H1 (cell line): ENCODE measurements at regions not wholly inside any gene's neighbourhood (a gene's known extent, or its start where the extent isn't known, plus 50 kb on each side); places are given as distances from the start of the nearest gene placed in this dataset.

Experiments
- CTCF ChIA-PET: fragments of 300-600 bp; sonication (Branson Sonifier 250); formaldehyde crosslinking; loops from one replicate; lab custom pipeline; 2021; ENCODE audit not compliant: partially characterized antibody; lab: Charles Lee
- POLR2A ChIA-PET: fragments of 300-600 bp; sonication (Branson Sonifier 250); formaldehyde crosslinking; loops from one replicate; lab custom pipeline; 2021; ENCODE audit warnings: inconsistent platforms; ENCODE audit not compliant: partially characterized antibody; lab: Charles Lee
- DNase-seq, 2 experiments: peaks; one replicate each; pipeline versions ENCODE4 v3.0.0 to v3.0.0-alpha.2; 2010 to 2022; ENCODE audit warnings: low spot score in 2 of 2, low read depth in 1 of 2, mixed read lengths in 1 of 2
- FAIRE-seq: peaks from 2 replicates; lab custom pipeline; 2011; peaks lifted over from hg19 to GRCh38; lab: Jason Lieb, UNC
- H2AFZ ChIP-seq: 2 replicates; pipeline ENCODE4 v1.8.1; 2012; ENCODE audit warnings: low read length, inconsistent platforms
- H2AK5ac ChIP-seq: 2 replicates; pipeline ENCODE4 v1.6.1; 2013; ENCODE audit warnings: low read depth, low read length
- H2BK120ac ChIP-seq: replicated peaks from 2 replicates; pipeline ENCODE3; 2013; ENCODE audit warnings: low read depth, low read length, inconsistent platforms
- H2BK12ac ChIP-seq: 2 replicates; pipeline ENCODE4 v1.6.1; 2013; ENCODE audit warnings: low read depth, low read length
- H2BK15ac ChIP-seq: 2 replicates; pipeline ENCODE4 v1.6.1; 2013; ENCODE audit warnings: low read length
- H2BK20ac ChIP-seq: 2 replicates; pipeline ENCODE4 v1.6.1; 2013; ENCODE audit warnings: low read length
- H2BK5ac ChIP-seq: 2 replicates; pipeline ENCODE4 v1.6.1; 2013; ENCODE audit warnings: low read depth, low read length
- H3K14ac ChIP-seq: 2 replicates; pipeline ENCODE4 v1.6.1; 2013; ENCODE audit warnings: inconsistent platforms; ENCODE audit not compliant: insufficient read length
- H3K18ac ChIP-seq: 2 replicates; pipeline ENCODE4 v1.6.1; 2013; ENCODE audit warnings: low read length; ENCODE audit errors: extremely low read depth
- H3K23ac ChIP-seq: 2 replicates; pipeline ENCODE4 v1.6.1; 2013; ENCODE audit warnings: inconsistent platforms; ENCODE audit not compliant: insufficient read length
- H3K23me2 ChIP-seq: 2 replicates; pipeline ENCODE4 v1.6.1; 2013; ENCODE audit warnings: low read depth, low read length
- H3K27ac ChIP-seq: 2 replicates; pipeline ENCODE4 v1.6.1; 2011; ENCODE audit warnings: low read depth, low read length, inconsistent platforms
- H3K27me3 ChIP-seq, 4 experiments: replicated peaks in 1 of 4; 1 replicate in 1 of 4; 2 replicates in 3 of 4; pipeline versions ENCODE4 v1.6.1 to v1.8.1; 2011 to 2013; ENCODE audit warnings: low read length in 3 of 4, mild to moderate bottlenecking in 3 of 4, inconsistent platforms in 2 of 4, mixed read lengths in 2 of 4, moderate library complexity in 1 of 4; ENCODE audit not compliant: control insufficient read depth in 3 of 4, insufficient read depth in 3 of 4; ENCODE audit errors: extremely low read depth in 1 of 4
- H3K36me3 ChIP-seq, 4 experiments: 2 replicates each; pipeline versions ENCODE4 v1.6.1 to v1.8.1; 2011 to 2013; ENCODE audit warnings: mild to moderate bottlenecking in 4 of 4, low read length in 3 of 4, moderate library complexity in 2 of 4, control low read depth in 1 of 4, inconsistent platforms in 1 of 4; ENCODE audit not compliant: insufficient read depth in 4 of 4, control insufficient read depth in 2 of 4
- H3K4ac ChIP-seq: replicated peaks from 2 replicates; pipeline ENCODE3; 2013; ENCODE audit warnings: low read length, low read depth, mixed read lengths, inconsistent platforms; ENCODE audit not compliant: insufficient read length
- H3K4me1 ChIP-seq, 4 experiments: replicated peaks in 1 of 4; 1 replicate in 1 of 4; 2 replicates in 3 of 4; pipeline versions ENCODE4 v1.6.1 to v1.8.1; 2011 to 2013; ENCODE audit warnings: low read length in 3 of 4, inconsistent platforms in 2 of 4, mixed read lengths in 1 of 4; ENCODE audit not compliant: insufficient read depth in 4 of 4, control insufficient read depth in 3 of 4
- H3K4me2 ChIP-seq, 2 experiments: 2 replicates each; pipeline versions ENCODE4 v1.6.1 to v1.8.1; 2011 to 2013; ENCODE audit warnings: low read depth in 2 of 2, low read length in 2 of 2, control low read depth in 1 of 2, inconsistent platforms in 1 of 2, mild to moderate bottlenecking in 1 of 2; ENCODE audit not compliant: insufficient read depth in 1 of 2
- H3K4me3 ChIP-seq, 4 experiments: fragments of 200-600, 300-600 bp in 1 of 4; sonication (generic), shearing (Covaris generic), sonication (Bioruptor Twin) in 1 of 4; 2 replicates each; pipeline versions ENCODE4 v1.5.1 to v1.8.1; 2011 to 2016; ENCODE audit warnings: low read length in 4 of 4, low read depth in 3 of 4, control low read depth in 2 of 4, inconsistent platforms in 2 of 4, mild to moderate bottlenecking in 2 of 4, mixed read lengths in 1 of 4, moderate library complexity in 1 of 4; ENCODE audit not compliant: insufficient read depth in 2 of 4; ENCODE audit errors: extremely low read depth in 1 of 4
- H3K56ac ChIP-seq: replicated peaks from 2 replicates; pipeline ENCODE3; 2013; ENCODE audit warnings: low read depth, mild to moderate bottlenecking, mixed read lengths, low read length, inconsistent platforms; ENCODE audit not compliant: insufficient read length
- H3K79me1 ChIP-seq: 2 replicates; pipeline ENCODE4 v1.6.1; 2013; ENCODE audit warnings: low read depth, low read length, control low read depth
- H3K79me2 ChIP-seq, 2 experiments: 2 replicates each; pipeline versions ENCODE4 v1.6.1 to v1.8.1; 2012 to 2013; ENCODE audit warnings: low read length in 2 of 2, mild to moderate bottlenecking in 2 of 2, inconsistent platforms in 1 of 2; ENCODE audit not compliant: insufficient read depth in 2 of 2, control insufficient read depth in 1 of 2
- H3K9ac ChIP-seq, 4 experiments: replicated peaks in 1 of 4; 1 replicate in 1 of 4; 2 replicates in 3 of 4; pipeline versions ENCODE4 v1.6.1 to v1.8.1; 2011 to 2013; ENCODE audit warnings: low read depth in 3 of 4, low read length in 3 of 4, control low read depth in 2 of 4, mild to moderate bottlenecking in 2 of 4, moderate library complexity in 2 of 4, inconsistent platforms in 1 of 4; ENCODE audit errors: extremely low read depth in 1 of 4
- H3K9me3 ChIP-seq, 2 experiments: 2 replicates each; pipeline versions ENCODE4 v1.6.1 to v1.8.1; 2012 to 2013; ENCODE audit warnings: mild to moderate bottlenecking in 2 of 2, moderate library complexity in 2 of 2, control low read depth in 1 of 2, inconsistent platforms in 1 of 2, low read depth in 1 of 2, low read length in 1 of 2, mixed read lengths in 1 of 2; ENCODE audit not compliant: insufficient read depth in 2 of 2
- H4K20me1 ChIP-seq, 2 experiments: replicated peaks in 1 of 2; 2 replicates each; pipeline versions ENCODE3 to v1.8.1; 2011 to 2013; ENCODE audit warnings: inconsistent platforms in 2 of 2, low read length in 2 of 2, mild to moderate bottlenecking in 1 of 2; ENCODE audit not compliant: insufficient read depth in 2 of 2, control insufficient read depth in 1 of 2
- H4K5ac ChIP-seq: 2 replicates; pipeline ENCODE4 v1.6.1; 2013; ENCODE audit warnings: low read length, low read depth, mixed read lengths, inconsistent platforms; ENCODE audit not compliant: insufficient read length
- H4K8ac ChIP-seq: 2 replicates; pipeline ENCODE4 v1.8.0; 2013; ENCODE audit warnings: mild to moderate bottlenecking, moderate library complexity, low read length, inconsistent platforms; ENCODE audit not compliant: insufficient read depth; ENCODE audit errors: extremely low read depth
- H4K91ac ChIP-seq: replicated peaks from 2 replicates; pipeline ENCODE3; 2013; ENCODE audit warnings: low read length, mixed read lengths, inconsistent platforms; ENCODE audit not compliant: insufficient read length
- KDM1A ChIP-seq: fragments of 200-600, 300-600 bp; sonication (generic); IDR thresholded peaks from 2 replicates; pipeline ENCODE4 v1.7.1; 2016; ENCODE audit warnings: mild to moderate bottlenecking, low read length, borderline replicate concordance
- MAFK ChIP-seq: IDR thresholded peaks from 2 replicates; pipeline ENCODE4 v1.6.1; 2012; ENCODE audit warnings: low read depth, mild to moderate bottlenecking, improper control_type of control experiment, low read length
- WGBS, 2 experiments: shearing (Covaris generic) in 1 of 2; methylation state at CpG; one replicate each; pipeline versions ENCODE4 v1.1.6 to v1.1.7; 2013 to 2015; ENCODE audit warnings: low lambda C conversion rate in 2 of 2, mixed read lengths in 2 of 2, inconsistent platforms in 1 of 2, low coverage in 1 of 2, missing lambda C conversion rate in 1 of 2; ENCODE audit not compliant: insufficient replicate concordance in 2 of 2, insufficient coverage in 1 of 2, insufficient read length in 1 of 2; ENCODE audit errors: extremely low coverage in 1 of 2, missing lambda C conversion rate in 1 of 2; 5-methylcytosine and 5-hydroxymethylcytosine counted together

DNA sequence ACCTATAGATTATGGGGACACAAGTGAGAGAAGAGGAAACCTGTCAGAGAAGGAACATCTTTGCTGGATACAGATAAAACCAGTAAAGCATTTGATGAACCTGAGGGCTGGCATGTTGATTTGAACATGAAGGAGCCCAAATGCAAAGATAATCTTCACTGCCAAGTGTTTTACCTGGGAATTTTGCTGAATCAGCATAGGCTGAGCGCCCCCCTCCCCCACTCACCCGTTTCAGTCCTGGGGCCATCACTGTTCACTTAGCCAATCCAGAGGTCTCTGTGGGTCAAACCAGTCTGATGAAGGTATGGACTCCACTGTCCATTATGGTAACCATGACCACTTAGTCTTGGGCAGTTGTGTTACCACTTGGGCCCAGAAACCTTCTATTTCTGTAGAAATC lies 466.0 kb upstream of the GRM7 start:
- Histone ChIP-seq H2BK12ac (no peak overlapping the region), H3K79me2 (no peaks in the 10 kb centered on the region), H2BK5ac (no peak overlapping the region), H3K4me1 (no peaks in the 10 kb centered on the region), H3K27me3 (no peaks in the 10 kb centered on the region), H3K23me2 (no peaks in the 10 kb centered on the region), H2BK15ac (no peak overlapping the region), H3K79me1 (no peaks in the 10 kb centered on the region), H3K9ac (no peak overlapping the region), H4K20me1 (no peaks in the 10 kb centered on the region), H3K4ac (no peak overlapping the region), H3K4me2 (no peak overlapping the region), H2AK5ac (no peak overlapping the region), H2BK20ac (no peak overlapping the region), H3K36me3 (no peaks in the 10 kb centered on the region), H3K4me3 (no peak overlapping the region), H4K91ac (no peak overlapping the region), H3K56ac (no peak overlapping the region), H4K8ac (no peak overlapping the region), H2AFZ (no peak overlapping the region), H3K18ac (no peak overlapping the region), H3K23ac (no peak overlapping the region), H3K9me3 (no peaks in the 10 kb centered on the region), H2BK120ac (no peak overlapping the region), H3K14ac (no peak overlapping the region), H3K27ac (no peak overlapping the region), H4K5ac (no peak overlapping the region)
- DNase-seq (no peak), FAIRE-seq (no peak)
- ChIA-PET CTCF (no interaction called here), POLR2A (no interaction called here)
- 92% methylated on average over 2 of the region's 2 CpGs; no CpG with 5 or more reads in 1 of the 2 experiments for WGBS, 2 experiments
- TF ChIP-seq KDM1A, result no peak
- TF ChIP-seq MAFK, result peak; percentile 73
